CD4-positive, alpha-beta T cell (primary cell): ENCODE measurements at regions not wholly inside any gene's neighbourhood (a gene's known extent, or its start where the extent isn't known, plus 50 kb on each side); places are given as distances from the start of the nearest gene placed in this dataset.

Experiments
- ATAC-seq: fragments of 200-7000 bp; cut with Tn5 transposase; one replicate; pipeline ENCODE4 v1.10.0; 2022; ENCODE audit warnings: mild to moderate bottlenecking; ENCODE audit not compliant: poor library complexity
- CTCF ChIA-PET: fragments of 350-600 bp; sonication (Branson Sonifier 250); formaldehyde crosslinking; loops from one replicate; lab custom pipeline; 2021; ENCODE audit warnings: antibody characterized with exemption, inconsistent platforms; lab: Charles Lee
- POLR2A ChIA-PET: fragments of 350-600 bp; sonication (Branson Sonifier 250); formaldehyde crosslinking; loops from one replicate; lab custom pipeline; 2021; ENCODE audit warnings: antibody characterized with exemption, inconsistent platforms; lab: Charles Lee
- DNase-seq, 14 experiments: peaks; one replicate each; pipeline ENCODE4 v3.0.0-alpha.2; 2013 to 2020; ENCODE audit warnings: mixed read lengths in 2 of 14
- H3K27ac ChIP-seq, 2 donors: one replicate each; pipeline versions ENCODE4 v1.5.1 to v1.7.0; 2013; ENCODE audit warnings: low read length in 2 of 2, low read depth in 1 of 2, mild to moderate bottlenecking in 1 of 2
- H3K27me3 ChIP-seq, 2 experiments: 1 replicate in 1 of 2; 2 replicates in 1 of 2; pipeline versions ENCODE4 v1.6.1 to v1.7.0; 2013; ENCODE audit warnings: low read length in 2 of 2, control low read depth in 1 of 2, mild to moderate bottlenecking in 1 of 2, moderate library complexity in 1 of 2; ENCODE audit not compliant: insufficient read depth in 2 of 2, control insufficient read depth in 1 of 2
- H3K36me3 ChIP-seq: one replicate; pipeline ENCODE4 v1.6.1; 2013; ENCODE audit warnings: low read length, control low read depth; ENCODE audit not compliant: insufficient read depth
- H3K4me1 ChIP-seq: one replicate; pipeline ENCODE4 v1.6.1; 2013; ENCODE audit warnings: low read length, control low read depth; ENCODE audit not compliant: insufficient read depth
- H3K4me3 ChIP-seq: one replicate; pipeline ENCODE4 v1.5.1; 2013; ENCODE audit warnings: mild to moderate bottlenecking, low read length, moderate library complexity
- H3K9me3 ChIP-seq, 2 experiments: 1 replicate in 1 of 2; 2 replicates in 1 of 2; pipeline versions ENCODE4 v1.6.1 to v1.7.0; 2013; ENCODE audit warnings: low read length in 2 of 2, mild to moderate bottlenecking in 2 of 2, control low read depth in 1 of 2, moderate library complexity in 1 of 2; ENCODE audit not compliant: control insufficient read depth in 1 of 2, insufficient read depth in 1 of 2
- H3K27ac Mint-ChIP-seq: one replicate; pipeline ENCODE4 v1.8.0; 2020; ENCODE audit warnings: mixed read lengths
- H3K27me3 Mint-ChIP-seq: one replicate; pipeline ENCODE4 v1.8.0; 2021; ENCODE audit warnings: mixed read lengths
- H3K36me3 Mint-ChIP-seq: one replicate; pipeline ENCODE4 v1.8.0; 2021; ENCODE audit warnings: low read depth, mixed read lengths
- H3K4me1 Mint-ChIP-seq: one replicate; pipeline ENCODE4 v1.8.0; 2021; ENCODE audit warnings: low read depth, mixed read lengths
- H3K4me3 Mint-ChIP-seq: one replicate; pipeline ENCODE4 v1.8.0; 2020; ENCODE audit warnings: mild to moderate bottlenecking, mixed read lengths
- H3K9me3 Mint-ChIP-seq: one replicate; pipeline ENCODE4 v1.8.0; 2020; ENCODE audit warnings: mixed read lengths
- intact Hi-C, 2 experiments: fragments of 100-400 bp; cut with DNase I in 1 of 2; cut with micrococcal nuclease in 1 of 2; formaldehyde crosslinking; loops; one replicate each; pipeline versions ENCODE4 v1.15.1 to v1.9.0; 2023 to 2025; cut with DNase I, micrococcal nuclease
- TF ChIP-seq, protein P1 (sequence below): fragments of 200-600 bp; IDR thresholded peaks from one replicate; pipeline ENCODE4 v1.8.0; 2022; ENCODE audit warnings: antibody characterized with exemption, mild to moderate bottlenecking

DNA sequence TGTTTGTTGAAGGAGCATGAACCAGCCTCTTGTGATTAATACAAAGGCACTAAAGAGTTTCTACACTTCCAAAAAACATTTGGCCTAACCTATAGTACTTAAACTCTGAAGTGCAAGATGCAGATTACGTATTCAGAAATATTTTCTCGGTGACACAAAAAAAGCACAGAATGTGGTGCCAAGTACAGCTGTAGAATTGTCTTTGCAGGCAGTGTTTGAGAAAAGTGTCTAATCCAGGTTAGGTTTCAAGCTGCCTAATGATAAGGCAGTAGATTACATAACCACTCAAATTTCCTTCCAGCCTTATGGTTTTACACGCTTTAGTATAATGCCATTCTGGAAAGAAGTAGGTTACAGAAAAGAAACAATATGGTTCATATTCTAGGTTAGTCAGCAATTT is 205.2 kb downstream of the KLHL28 start:
- Mint-ChIP-seq H3K9me3 (no peaks in the 10 kb centered on the region), H3K36me3 (no peaks in the 10 kb centered on the region), H3K4me1 (no peaks in the 10 kb centered on the region), H3K27ac (no peak overlapping the region), H3K4me3 (no peak overlapping the region), H3K27me3 (no peaks in the 10 kb centered on the region)
- Histone ChIP-seq H3K27ac (no peak overlapping the region), H3K9me3 (no peaks in the 10 kb centered on the region), H3K4me3 (no peak overlapping the region), H3K4me1 (no peaks in the 10 kb centered on the region), H3K27me3 (no peaks in the 10 kb centered on the region), H3K36me3 (no peaks in the 10 kb centered on the region)
- TF ChIP-seq, protein P1, sequence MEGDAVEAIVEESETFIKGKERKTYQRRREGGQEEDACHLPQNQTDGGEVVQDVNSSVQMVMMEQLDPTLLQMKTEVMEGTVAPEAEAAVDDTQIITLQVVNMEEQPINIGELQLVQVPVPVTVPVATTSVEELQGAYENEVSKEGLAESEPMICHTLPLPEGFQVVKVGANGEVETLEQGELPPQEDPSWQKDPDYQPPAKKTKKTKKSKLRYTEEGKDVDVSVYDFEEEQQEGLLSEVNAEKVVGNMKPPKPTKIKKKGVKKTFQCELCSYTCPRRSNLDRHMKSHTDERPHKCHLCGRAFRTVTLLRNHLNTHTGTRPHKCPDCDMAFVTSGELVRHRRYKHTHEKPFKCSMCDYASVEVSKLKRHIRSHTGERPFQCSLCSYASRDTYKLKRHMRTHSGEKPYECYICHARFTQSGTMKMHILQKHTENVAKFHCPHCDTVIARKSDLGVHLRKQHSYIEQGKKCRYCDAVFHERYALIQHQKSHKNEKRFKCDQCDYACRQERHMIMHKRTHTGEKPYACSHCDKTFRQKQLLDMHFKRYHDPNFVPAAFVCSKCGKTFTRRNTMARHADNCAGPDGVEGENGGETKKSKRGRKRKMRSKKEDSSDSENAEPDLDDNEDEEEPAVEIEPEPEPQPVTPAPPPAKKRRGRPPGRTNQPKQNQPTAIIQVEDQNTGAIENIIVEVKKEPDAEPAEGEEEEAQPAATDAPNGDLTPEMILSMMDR, result no peak
- ATAC-seq, result no peak
- ChIA-PET CTCF (no interaction called here), POLR2A (no interaction called here)
- DNase-seq, result no peak
- intact Hi-C loops, result no loop called here

GRCh38 chr14:44745371-44745770 is 216.4 kb downstream of the KLHL28 start:
- Mint-ChIP-seq H3K27ac (no peak overlapping the region), H3K36me3 (no peaks in the 10 kb centered on the region), H3K27me3 (peaks cover 4% of the 10 kb centered on the region), H3K4me3 (no peak overlapping the region), H3K9me3 (no peaks in the 10 kb centered on the region), H3K4me1 (no peaks in the 10 kb centered on the region)
- Histone ChIP-seq H3K4me3 (no peak overlapping the region), H3K36me3 (no peaks in the 10 kb centered on the region), H3K27me3 (no peaks in the 10 kb centered on the region), H3K4me1 (no peaks in the 10 kb centered on the region), H3K9me3 (no peaks in the 10 kb centered on the region), H3K27ac (no peak overlapping the region)
- ChIA-PET POLR2A (no interaction called here), CTCF (no interaction called here)
- intact Hi-C loops, result no loop called here
- no peak for DNase-seq
- TF ChIP-seq, protein P1, result no peak
- no peak for ATAC-seq

GRCh38 chr14:44742202-44742601 is 219.5 kb downstream of the KLHL28 start:
- POLR2A ChIA-PET, result interaction anchor here (0.7 kb wide), 1 partner anchor 219 kb away, joined by 3 read pairs; no protein-coding TSS in a partner anchor
- ATAC-seq, result no peak
- intact Hi-C loops, result no loop called here
- H3K4me3 Mint-ChIP-seq, result no peak overlapping the region
- TF ChIP-seq, protein P1, result no peak
- H3K27me3 ChIP-seq, result no peaks in the 10 kb centered on the region
- H3K27ac Mint-ChIP-seq, result no peak overlapping the region
- no peaks in the 10 kb centered on the region for H3K9me3 Mint-ChIP-seq
- no peaks in the 10 kb centered on the region for H3K4me1 Mint-ChIP-seq
- DNase-seq, result no peak
- no peak overlapping the region for H3K4me3 ChIP-seq
- H3K36me3 ChIP-seq, result no peaks in the 10 kb centered on the region
- H3K27me3 Mint-ChIP-seq, result peaks cover 13% of the 10 kb centered on the region
- no peak overlapping the region for H3K27ac ChIP-seq
- CTCF ChIA-PET, result no interaction called here
- H3K4me1 ChIP-seq, result no peaks in the 10 kb centered on the region
- no peaks in the 10 kb centered on the region for H3K9me3 ChIP-seq
- H3K36me3 Mint-ChIP-seq, result no peaks in the 10 kb centered on the region
